NCI-H524 (cell line): ENCODE measurements at regions not wholly inside any gene's neighbourhood (a gene's known extent, or its start where the extent isn't known, plus 50 kb on each side); places are given as distances from the start of the nearest gene placed in this dataset.

Source experiments
- DNase-seq, 2 experiments: peaks; one replicate each; lab custom pipeline; 2025; lab: John Stamatoyannopoulos, UW

DNA sequence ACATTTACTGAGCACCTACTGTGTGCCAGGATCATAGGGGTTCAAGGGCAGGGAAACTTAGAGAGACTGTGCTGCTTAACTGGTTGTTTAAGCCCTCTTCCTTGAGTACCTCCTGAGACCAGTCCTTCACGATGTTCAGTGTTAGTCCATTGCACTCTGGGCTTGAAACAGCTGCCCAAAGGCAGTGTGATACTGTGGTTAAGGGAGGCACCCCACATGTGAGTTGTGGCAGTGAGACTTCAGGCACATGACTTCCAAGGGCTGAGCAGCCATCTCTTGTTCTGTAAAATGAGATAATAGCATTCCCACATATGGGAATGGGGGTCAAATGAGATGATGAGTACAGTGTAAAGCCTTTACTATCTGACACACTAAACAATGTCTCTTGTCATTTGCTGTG lies 75.1 kb downstream of the LINGO1 start:
- DNase-seq, result no peak

DNA sequence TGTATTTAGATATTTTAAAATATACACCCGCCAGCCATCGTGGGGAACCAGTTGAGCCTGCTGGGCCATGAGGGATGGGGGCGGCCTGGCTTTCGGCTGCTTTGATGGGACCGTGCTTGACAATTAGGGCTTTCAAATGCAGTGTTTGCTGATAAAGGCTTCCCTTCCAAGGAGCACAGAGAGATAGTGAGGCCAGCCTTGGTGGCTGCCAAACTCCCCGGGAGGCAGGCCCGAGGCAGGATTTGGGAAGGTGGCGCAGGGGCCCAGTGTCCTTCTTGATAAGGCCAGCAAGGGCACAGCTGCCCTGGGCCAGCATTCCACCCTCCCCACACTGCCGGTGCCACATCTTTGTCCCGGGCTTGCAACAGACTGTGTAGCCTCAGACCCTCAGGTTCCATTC lies 75.6 kb downstream of the LINGO1 start:
- DNase-seq, result no peak

DNA sequence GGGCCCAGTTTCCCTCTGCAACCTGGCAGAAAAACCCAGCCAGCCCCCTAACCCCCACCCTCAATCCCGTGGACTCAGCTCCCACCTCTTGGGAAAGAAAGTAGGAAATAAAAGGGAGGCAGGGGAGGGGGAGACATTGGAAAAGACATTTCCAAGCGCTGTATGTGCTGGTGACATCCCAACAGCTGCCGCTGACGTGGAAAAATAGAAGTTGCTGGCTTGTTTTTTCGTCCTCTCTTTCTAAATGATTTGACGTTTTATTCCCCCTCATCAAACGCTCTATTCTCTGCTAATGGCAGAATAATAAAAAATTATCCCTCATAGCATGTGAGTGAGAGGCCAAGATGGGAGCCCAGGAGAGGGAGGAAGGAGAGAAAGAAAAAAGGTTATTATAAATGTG lies 76.1 kb downstream of the LINGO1 start:
- no peak for DNase-seq

DNA sequence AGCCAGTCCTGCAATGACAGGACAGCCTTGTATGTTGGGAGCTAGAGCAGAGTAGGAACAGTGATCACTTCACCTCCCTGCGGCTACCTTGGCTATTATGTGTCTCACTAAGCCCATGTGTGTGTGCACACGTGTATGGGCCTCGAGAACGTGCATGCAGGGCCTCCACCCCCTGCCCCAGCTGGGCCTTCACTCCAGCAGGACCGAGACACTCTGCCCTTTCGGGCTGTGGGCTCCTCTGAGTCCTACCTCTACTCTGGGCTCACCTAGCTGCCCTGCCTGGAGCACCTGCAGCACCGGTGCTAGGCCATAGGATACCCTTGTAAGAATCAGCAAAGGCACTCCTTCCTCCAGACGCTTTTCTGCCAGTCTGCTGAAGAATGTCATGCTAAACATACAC lies 77.5 kb downstream of the LINGO1 start:
- DNase-seq, result no peak

DNA sequence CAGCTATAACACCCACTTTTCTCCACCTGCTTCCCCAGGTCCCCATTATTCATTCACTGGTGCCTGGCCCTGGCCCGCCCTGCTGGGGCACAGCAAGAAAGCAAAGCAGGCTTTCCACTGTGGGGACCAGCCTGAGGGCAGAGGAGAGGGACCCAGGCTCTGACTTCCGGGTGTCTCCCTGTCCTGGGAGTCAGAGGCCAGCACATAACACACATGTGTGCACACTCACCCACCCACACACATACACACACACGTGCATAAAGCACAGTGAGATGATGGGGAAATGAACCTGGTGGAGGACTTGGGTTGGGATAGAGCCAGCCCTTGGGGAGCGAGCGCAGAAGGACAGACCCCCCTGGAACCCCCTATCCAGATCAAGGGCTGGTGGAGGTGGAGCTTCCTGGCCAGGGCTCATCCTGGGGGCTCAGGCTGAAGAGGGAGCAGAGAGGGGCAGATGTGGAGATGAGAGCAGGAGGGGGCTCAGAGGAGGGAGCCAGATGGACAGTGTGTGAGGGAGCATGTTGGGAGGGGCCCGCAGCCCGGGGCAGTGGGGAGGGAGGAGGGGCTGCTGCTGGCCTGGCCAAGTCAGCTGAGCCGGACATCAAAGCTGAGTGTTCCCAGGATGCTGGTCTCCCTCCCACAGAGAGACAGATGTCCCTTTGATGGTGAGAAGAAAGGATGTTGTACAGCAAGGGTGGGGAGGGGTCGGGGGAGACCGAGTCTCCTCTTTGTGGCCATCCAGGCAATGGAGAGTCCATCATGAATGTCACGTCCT lies 78.2 kb downstream of the LINGO1 start:
- DNase-seq, result peak; percentile 74 to 83

DNA sequence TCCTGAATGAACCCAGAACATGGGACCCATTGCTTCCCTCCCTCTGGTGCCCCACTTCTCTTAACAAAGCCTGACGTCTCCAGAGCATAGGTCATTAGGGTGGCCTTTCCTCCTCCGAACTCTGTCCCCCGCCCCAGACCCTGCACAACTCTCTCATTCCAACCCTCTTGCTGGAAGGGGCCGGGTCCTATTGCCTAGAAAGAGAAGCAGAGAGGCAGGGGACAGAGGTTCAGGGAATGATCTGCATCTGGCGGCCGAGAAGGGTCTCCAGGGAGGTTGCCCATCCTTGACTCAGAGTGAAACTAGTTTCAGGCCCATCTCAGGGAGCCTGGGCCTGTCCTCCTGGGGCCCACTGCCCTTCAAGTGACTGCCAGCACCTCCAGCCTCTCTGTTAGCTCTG lies 79.0 kb downstream of the LINGO1 start:
- no peak for DNase-seq

DNA sequence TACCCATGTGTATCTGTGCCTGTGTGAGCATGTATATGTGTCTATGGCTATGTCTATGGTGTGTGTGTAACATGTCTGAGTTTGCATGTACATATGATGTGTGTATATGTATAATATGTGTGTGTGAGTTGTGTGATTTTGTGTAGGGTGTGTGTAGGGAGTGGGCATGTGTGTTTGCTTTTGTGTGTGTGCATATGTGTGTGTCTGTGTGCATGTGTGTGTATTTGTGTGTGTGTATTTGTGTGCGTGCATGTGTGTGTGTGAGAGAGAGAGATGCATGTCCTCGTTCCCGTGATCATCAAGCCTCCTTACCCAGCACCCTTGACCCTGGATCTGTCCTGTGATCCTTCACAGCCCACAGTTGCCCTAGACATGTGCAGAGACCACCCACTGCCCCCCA lies 79.5 kb downstream of the LINGO1 start:
- DNase-seq, result no peak

DNA sequence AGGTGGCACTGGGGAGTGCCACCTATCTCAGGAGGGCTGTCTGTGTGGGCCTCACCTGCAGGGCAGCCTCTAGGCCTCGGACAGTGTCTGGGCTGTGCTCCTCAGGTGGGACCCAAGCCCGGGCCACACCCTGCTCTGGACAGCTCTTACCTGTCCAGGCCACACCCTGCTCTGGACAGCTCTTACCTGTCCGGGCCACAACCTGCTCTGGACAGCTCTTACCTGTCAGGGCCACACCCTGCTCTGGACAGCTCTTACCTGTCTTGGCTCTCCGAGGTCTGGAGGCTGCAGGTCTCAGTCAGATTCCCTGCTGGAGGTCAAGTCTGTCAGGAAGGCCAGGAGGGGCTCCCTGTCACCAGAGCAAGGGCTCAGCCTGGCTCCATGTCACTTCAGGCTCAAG lies 80.6 kb downstream of the LINGO1 start:
- no peak for DNase-seq

DNA sequence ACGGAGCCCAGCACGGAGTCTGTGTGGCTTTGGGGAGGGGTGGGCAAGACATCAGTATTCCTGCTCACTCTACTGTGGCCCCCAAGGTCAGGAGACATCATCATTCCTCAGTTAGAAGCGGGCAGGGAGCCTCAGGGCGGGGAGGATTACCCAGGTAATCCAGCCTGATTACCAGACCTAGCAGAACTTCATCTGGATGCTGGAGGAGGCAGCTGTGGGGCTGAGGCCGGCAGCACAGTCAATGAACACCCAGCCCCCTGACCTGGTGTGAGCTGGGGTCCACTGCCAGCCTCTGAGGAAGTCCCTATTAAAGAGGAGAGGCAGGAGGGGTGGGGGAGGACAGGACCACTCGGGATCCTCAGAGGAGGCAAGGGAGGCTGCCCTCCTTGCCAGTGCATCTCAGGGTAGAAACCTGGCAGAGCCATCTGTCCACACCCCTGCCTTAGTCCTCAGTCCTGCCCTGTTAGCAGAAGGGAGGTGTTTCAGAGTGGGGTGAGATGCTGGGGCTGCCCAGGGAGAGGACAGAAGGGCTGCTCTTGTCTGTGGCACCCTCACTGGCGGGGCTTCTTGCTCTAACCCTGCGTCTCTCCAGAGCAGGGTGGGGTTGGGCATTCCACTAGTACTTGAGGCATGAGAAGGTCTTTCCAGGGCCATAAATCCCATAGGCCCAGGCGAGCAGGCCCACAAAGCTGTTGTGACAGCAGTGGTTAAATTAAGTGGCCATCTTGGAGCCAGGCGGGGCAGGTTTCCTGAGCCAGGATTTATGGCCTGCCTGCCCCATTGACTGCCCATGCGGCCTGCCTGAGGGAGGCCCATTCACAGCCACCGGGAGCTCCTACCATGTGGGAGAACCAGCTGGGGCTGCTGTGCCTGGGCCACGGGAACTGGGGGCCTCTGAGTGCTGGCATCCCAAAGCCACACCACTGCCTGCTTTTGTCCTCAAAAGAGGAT lies 82.1 kb downstream of the LINGO1 start:
- peak; percentile 95 to 99 for DNase-seq

DNA sequence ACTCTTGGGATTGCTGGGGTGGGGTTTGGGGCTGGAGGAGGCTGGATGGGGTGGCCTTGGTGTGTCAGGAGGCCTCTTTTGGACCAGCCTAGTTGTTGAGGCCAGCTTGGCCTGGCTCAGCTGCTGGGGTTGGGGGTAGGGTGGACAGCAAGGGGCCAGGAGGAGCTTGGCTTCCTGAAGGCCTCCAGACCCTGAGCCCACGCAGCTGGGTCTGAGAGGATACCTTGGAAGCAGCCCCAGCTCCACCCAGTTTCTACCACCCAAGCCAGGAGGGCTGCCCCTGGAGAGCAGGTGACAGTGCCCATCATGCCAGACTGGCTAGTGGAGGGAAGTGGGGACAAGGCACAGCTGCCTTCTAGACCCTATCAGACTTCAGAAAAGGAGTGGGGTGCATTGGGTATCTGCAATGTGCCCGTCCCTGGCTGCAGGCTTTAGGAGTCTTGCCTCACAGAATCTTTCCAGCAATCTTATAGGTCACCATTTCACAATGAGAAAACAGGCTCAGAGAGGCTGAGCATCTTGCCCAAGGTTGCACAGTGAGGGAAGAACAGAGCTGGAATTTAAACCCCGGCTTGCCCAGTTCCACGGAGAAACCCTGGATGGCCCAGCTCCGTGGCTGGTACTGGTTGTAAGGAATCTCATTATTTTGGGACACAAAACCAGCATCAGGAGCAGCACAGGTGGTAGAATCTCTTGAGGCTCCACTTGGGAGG lies 83.0 kb downstream of the LINGO1 start:
- DNase-seq, result no peak

DNA sequence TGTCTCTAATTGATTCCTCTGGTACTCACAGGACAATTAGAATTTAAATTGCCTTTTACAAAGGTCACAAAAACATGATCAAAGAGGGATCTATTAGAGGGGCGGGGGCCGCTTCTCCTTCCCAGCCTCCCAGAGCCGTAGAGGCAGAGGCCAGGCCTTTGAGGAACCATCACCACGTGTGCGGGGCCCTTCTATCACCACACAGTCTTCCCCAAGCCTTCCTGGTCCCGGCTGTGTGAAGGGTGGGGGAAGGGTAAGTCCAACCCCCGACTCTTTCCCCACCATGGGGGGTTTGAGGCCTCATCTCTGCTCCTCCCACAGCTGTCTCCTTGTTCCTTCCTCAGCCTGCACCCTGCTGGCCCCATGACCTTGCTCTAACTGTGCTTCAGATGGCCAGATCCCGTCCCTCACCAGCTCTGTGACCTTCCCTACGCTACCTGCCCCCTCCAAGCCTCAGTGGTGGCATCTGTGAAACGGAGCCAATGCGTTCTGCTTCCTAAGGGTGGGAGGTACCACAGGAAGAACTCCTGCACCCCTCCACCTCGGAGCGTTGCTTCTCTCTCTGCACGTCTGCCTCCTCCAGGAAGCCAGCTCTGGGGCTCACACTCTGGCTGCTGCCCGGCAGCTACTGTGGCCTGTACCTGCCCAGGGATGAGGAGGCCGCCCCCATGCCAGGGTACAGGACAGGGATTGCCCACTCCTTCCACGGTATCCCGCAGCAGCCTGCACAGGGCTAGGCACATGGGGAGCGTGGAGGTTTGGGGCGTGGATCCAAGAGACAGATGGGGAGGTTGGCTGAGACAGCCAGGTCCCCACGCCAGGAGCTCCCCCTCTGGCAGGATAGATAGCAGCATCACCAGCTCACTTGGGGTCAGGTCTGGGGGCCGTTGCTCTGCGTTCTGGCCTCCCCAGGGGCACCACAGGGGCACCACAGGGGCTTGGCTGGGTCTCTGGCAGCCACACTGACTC lies 83.8 kb downstream of the LINGO1 start:
- no peak for DNase-seq

DNA sequence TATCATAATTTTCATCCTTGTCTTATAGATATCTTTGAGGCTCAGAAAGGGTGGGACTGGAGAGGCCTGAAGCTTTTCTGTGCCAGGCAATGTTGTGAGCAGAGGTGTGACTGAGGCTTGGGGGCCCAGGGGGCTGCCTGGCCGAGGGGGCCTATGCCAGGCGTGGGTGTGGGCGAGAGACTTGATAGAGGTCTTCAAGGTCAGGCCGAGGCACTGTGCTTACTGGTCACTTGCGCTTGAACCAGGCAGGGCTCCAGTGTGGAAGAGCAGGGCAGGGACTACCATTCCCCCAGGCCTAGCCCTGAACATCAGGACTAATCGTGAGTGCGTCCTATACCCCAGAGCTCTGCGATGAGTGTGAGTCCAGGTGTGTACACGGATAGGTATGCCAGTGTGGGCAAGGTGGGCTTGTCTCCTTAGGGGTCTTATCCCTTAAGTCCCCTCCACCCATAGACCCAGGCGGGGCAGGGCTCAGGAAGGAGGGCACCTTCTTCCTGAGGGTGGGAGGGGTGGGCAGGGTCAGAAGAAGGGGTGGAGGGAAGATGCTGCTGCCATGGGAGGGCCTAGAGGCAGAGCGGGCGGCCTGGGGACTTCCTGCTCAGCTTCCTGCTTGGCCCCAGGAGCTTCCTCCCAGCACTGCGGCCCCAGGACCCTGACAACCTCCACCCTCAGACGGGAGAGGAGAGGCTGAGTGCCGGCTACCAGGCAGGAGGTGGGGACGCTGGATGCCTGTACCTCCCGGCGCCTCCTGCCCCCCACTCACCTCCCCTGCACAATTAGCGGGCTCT lies 84.7 kb downstream of the LINGO1 start:
- DNase-seq, result no peak

DNA sequence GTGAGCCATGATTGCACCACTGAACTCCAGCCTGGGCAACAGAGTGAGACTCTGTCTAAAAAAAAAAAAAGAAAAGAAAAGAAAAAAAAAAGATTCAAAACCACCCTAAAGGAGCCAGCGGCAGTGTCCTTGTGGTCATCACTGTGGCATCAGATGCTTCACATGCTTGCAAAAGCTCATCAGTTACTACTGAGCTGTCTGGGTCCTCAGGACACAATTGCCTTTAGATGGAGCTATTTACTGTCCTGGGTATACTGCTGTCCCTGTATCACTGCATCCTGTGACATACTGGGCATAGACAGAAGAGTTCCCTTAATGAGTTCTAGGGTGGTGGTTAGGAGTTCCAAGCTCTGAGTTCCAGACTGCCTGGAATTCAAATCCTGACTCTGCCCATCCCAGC lies 85.8 kb downstream of the LINGO1 start:
- peak in 1 of 2 experiments; percentile 68 for DNase-seq

DNA sequence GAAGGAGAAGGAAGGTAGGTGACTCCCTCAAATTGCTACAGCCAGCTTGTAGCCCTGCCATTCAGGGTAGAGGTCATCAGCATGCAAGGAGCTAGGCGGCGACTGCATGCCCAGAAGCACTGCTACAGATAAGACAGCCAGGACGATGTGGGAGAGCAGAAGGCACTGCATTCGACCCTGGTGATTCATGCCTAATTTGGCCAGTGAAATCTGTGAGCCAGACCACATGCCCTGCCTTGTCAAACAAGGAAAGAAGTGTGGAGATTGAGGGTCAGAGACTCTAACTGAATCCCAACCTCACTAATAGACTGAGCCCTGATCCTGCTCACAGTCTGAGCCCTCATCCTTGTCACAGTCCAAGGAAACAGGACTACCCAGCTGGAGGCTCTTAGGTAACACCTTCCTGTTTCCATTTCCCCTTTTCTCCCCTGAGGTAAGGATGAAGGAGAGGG lies 86.6 kb downstream of the LINGO1 start:
- no peak for DNase-seq

DNA sequence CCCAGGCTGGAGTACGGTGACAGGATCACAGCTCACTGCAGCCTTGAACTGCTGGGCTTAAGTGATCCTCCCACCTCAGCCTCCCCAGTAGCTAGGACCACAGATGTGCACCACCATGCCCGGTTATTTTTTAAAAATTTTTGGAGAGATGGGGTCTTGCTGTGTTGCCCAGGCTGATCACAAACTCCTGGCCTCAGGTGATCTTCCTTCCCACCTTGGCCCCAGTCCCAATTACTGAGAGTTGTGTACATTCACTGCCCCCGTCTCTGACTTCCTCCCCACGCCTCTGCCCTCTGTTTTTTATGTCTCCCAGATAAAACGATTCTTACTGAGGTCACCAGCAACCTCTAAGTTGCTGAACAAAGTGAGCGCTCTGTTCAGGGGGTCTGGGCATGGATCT lies 87.7 kb downstream of the LINGO1 start:
- no peak for DNase-seq

DNA sequence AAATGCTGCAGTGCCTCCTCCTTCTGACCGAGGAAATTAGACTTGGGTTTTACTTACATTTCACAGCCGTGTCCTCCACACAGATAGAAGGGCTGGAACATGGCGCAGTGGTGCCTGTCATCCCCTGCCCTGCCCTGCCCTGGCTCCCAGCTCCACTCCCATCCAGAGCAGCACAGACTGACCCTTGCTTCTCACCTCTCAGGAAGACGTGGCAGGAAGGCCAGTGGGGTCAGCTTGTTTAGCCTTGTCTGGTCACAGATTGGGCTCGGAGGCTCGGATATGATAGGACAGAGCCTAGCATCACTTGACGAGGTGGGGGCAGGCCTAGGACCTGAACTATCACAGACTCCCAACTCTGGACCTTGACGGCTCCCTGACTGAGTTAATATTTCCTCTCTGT lies 88.5 kb downstream of the LINGO1 start:
- no peak for DNase-seq

DNA sequence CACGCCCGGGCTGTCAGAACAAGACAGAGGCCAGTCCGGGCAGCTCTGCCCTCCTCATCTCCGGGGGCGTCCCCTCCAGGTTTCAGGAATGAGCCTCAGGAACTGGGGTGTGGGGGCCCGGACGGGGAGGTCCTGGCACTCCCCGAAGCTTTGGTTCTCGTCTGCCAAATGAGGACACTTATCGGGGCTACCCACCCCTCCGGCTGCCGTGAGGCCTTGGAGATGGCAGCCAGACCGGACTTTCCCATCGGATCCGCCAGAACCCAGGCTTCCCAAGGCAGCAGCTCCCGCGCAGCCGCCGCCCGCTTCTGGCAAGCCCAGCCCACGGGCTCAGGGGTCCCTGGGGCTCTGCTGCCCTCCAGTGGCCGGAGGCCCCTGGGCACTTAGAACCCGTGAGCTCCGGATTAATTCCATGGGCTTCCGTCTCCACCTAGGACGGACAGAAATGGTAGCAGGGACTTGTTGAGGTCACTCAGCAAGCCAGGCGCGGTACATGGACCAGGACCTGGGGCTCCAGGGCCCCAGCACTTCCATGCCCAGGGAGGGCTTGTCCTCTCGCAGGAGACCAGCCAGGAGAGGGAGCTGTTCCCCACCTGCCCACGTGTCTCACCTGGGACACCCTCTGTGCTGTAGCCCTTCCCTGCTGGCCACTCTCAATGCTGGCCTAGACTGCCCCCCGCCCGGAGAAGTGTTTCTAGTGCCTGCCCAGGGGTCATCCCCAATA lies 89.4 kb downstream of the LINGO1 start:
- DNase-seq, result peak; percentile 75 to 90

DNA sequence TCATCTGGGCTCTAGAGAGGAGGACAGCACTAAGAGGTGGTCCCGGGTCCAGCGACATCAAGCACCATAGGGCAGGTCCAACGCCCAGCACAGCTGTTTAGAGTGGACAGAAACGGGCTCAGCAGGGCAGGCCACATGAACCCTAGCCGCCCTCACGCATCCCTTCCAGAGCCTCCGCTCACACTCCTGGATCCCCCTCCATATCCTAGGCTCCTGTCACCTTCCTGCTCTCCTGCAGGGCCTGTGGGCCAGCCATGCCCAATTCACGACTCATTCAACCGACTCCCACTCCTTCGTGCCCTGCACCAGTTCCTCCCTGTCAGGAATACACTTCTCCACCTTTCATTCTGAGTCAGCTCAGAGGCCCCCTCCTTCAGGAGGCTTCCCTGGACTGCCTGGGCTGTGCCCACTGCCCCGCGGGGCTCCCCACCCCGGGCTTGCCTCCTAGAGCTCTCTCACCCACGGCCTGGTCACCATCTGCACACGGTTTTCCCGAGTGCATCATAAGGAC lies 90.2 kb downstream of the LINGO1 start:
- DNase-seq, result peak in 1 of 2 experiments; percentile 30

DNA sequence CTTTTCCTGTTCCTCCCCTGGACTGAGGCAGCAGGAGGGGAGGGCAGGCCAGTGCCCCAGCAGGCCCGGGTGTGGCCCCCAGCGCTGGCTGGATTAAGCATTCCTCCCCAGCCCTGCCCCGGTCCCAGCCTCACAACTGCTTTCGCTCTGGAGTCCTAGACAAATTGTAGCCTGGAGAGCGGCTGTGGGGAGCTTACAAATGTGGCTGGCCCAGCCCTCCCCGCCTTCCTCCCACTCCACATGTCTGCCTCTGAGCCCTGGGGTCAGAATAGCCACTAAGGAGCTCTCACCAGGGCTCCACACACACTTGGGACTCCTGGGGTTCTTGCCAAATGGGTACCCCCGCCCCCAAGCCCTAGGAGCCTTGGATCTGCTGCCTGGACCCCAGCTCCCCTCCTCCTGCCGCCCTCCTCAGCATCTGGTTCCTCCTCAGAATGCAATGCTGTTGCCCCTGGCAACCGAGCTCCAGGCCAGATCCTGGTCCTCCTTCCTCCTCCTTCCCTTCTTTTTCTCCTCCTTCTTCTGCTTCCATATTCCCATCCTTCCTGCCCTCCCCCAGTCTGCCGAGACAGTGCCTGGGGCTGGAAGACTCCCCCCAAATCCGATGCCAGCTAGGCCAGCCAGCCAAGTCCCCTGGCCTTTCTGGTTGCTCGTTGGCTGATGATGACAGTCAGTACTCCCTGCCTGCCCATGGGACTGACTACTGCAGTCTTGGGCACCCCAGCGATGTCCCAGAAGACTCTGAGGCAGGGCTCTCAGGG lies 91.1 kb downstream of the LINGO1 start:
- peak; percentile 36 to 58 for DNase-seq
